Inflammatory macrophage treated with lipopolysaccharide for 1 hour (primary cell): ENCODE measurements at regions not wholly inside any gene's neighbourhood (a gene's known extent, or its start where the extent isn't known, plus 50 kb on each side); places are given as distances from the start of the nearest gene placed in this dataset.
"Not testable (repeated sequence)": the region's sequence is repeated elsewhere in the genome, so short reads cannot be mapped to it uniquely, and the experiment has no call there.

Experiments
- DNase-seq, 2 donors: peaks; one replicate each; pipeline ENCODE4 v3.0.0-alpha.2; 2020 to 2022

DNA sequence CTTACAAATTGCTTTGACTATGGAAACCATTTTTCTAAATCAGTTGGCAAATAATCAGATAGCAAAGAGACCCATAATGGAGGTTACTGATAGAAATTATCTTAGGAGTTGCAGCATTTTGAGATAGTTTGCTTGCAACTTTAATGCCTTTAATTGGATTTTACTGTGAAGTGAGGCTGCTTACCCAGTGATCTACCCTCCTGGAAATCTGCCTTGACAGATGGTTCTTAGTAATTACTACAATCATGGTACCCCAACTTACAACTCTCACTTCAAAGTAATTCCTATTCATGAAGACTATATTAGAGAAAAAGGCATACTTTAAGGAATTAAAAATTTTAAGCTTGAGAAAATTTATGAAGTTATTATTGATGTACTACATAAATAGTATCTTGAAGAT, 1288.6 kb upstream of the CDH2 start:
- no peak for DNase-seq

DNA sequence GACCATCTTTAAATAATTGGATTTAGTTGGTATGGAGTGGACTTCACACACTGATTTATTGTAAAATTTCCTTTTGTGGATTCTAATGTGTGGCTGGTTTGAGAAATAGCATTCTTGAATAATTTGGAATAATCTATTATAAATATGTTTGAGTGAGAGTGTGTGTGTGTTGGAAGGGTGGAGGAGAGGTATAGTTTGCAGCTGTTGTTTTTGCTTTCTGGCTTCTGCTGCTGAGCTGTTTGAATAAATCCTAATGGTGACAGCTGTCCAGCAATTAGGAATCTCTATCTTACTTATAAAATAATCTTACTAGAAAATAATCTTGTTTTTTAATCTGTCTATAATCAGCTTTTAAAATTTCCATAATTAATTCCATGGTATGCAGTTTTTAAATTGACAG, 1283.0 kb upstream of the CDH2 start:
- no peak for DNase-seq

DNA sequence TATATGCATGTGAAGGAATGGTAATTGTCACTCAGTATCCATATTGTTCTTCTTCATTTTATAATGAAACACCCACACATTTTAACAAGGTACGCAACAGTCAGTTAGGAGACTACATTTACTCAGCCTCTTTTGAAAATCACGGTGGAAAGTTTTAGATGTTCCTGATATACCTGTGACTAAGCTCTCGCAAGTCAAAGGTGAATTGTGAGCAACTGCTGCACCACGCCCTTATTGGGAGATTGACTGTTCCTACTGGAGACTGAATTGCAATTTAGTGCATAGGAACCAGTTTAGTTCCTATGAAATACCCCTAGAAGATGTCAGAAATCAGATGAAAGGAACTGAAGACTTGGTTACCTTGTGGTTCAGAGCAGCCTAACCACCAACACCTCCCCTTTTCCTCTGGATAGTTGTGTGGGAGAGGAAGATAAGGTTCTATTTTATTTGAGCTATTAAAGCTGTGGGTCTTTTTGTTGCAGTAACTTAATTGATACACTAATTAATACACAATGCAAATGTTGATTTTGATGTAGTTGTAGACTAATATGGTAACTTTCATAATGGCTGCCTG, 1280.5 kb upstream of the CDH2 start:
- no peak for DNase-seq

- DNase-seq, result no peak
These were observed 1272.5 kb upstream of the CDH2 start for GRCh38 chr18:29449424-29449823.

- no peak for DNase-seq
These were observed 1262.5 kb upstream of the CDH2 start for GRCh38 chr18:29439398-29439797.

GRCh38 chr18:29436459-29436858, 1259.5 kb upstream of the CDH2 start:
- DNase-seq, result no peak

DNA sequence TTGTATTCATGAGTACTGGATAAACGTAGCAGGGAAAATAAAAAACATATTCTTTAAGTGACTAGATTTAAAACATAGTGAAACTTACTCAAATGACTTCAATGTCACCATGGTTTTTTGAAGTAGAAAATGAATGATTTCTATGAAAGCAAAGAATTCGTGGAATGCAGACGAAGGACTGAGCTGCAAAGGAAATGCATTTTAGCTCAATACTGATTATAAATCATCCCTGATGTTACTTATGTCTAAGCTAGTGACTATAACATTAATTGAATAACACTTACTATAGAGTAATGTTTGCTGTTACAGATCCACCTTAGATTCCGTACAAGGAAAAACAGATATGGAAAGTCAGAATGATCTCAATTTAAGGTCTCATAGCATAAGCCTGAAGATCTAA, 1257.7 kb upstream of the CDH2 start:
- DNase-seq, result no peak

DNA sequence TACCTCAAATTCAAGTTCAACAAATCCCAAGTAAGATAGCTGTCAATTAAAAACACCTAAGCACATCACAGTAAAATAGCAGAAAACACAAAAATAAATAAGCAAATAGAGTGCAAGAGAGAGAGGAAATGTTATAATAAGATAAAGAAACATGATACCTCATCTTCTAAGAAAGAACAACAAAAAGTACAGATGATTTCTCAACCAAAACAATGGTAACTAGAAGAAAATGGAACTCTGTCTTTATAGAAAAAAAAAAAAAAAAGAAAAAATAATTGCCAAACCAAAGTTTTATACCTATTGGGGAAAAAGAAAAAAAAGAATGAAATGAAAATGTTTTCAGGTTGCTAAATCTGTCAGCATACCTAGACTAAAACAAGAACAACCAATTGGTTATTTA, 1253.5 kb upstream of the CDH2 start:
- DNase-seq, result no peak

DNA sequence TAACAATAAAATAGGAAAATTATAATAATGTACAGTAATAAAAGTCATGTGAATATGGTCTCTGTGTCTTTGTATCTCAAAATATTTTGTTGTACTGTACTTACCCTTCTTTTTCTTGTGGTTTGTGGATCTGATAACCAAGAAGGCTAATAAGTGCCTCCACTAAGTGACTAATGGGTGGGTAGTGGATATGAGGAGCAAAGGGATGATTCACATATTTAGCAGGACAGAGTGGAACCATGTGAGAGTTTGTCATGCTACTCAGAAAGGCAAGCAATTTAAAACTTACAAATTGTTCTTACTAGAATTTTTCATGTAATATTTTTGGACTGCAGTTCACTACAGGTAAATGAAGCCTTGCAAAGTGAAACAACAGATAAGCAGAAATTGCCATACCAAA, 1241.2 kb upstream of the CDH2 start:
- no peak for DNase-seq

GRCh38 chr18:29406996-29407395, 1230.1 kb upstream of the CDH2 start:
- no peak for DNase-seq

- no peak for DNase-seq
These were observed 1220.6 kb upstream of the CDH2 start for GRCh38 chr18:29397536-29397935.

GRCh38 chr18:29383311-29384273, 1206.7 kb upstream of the CDH2 start:
- no peak for DNase-seq

DNA sequence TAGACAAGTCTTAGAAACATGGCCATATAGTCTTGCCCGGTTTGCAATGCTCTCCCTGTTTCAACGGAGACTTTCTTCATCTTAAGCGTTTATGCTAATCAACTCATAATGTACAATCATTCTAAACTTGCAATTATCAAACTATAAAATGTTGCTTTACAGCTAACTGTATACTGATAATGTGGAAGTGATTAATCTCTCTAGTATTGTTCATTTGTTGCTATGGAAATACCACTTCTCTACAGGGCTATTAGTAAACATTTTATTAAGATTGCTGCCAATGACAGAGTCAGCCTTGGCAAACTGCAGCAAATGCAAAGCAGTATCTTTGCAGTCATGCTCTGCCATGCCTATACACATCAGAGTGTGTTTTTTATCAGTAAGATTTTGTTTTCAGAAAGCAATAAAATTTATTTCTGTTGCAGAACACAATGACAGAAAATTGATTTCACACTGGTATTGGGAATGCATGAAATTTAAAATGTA, 1201.8 kb upstream of the CDH2 start:
- DNase-seq, result no peak

- DNase-seq, result no peak
These were observed 1200.4 kb upstream of the CDH2 start for GRCh38 chr18:29377346-29377745.

DNA sequence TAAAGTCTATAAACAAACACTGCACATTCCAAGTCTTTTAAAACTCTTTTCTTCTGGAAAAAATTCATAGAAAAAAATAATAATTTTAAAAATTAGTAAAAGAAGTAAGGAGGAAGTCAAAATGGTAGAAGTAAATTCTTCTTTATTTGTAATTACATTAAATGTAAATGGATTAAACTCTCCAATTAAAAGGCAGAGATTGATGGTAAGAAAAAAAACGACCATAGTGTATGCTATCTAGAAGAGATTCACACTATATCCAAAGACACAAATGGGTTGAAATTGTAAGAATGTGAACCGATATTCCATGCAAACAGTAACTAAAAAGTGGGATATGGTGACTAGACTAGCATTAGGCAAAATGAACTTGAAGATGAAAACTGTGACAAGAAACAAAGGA, 1196.1 kb upstream of the CDH2 start:
- DNase-seq, result no peak

DNA sequence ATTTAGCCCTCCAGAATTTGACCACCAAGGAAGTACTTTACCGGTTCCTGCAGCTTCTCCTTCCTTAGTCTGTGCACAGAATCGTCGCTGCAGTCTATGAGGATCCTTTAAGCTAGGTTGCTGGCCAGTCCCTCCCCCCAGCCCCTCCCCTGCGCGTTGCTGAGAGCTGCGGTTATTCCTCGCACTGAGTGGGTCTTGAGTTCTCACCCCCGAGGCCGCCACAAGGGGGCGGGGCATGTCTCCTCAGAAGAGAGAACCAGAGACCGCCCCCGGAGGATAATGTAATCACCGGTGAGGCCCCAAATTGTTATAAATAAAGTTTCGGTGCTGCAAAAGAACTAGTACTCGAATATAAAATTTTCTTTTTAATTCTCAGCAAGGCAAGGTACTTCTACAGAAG, 1184.9 kb upstream of the CDH2 start:
- no peak for DNase-seq

DNA sequence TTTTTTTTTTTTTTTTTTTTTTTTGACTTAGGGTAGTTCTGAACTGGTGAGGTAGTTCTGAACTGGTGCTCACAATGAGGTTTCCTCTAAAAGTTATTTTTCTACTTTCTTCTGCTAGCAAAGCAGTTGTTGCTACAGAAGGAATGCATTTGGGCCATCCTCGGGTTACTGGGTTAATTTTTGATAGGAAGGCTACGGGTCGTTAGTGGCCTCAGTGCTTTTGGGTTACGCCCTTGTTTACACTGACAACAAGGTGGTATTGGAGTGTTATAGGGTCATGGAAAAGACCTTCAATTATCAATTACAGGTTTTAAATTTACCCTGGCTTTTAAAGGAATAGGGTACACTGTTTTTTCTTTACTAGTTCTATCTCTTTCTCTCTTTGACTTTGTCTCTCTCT, 1183.7 kb upstream of the CDH2 start:
- DNase-seq, result not testable (repeated sequence)

GRCh38 chr18:29359222-29359621, 1182.3 kb upstream of the CDH2 start:
- DNase-seq, result not testable (repeated sequence)

- DNase-seq, result no peak
These were observed 1174.2 kb upstream of the CDH2 start for GRCh38 chr18:29351171-29351570.

DNA sequence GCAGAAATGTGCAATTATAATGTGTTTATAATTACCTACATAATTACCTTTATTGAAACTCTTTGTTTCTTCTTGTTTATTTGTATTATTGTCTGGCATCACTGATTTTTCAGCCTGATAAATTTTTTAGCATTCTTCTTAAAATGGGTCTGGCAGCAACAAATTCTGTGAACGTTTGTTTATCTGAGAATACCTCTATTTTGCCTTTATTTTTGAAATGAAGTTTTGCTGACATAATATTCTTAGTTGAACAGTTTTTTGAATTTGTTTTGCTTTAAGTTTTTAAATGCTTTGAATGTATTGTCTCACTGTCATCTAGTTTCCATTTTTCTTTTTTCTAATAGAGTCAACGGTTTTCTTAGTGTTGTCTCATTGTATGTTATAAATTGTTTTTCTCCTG, 1152.0 kb upstream of the CDH2 start:
- no peak for DNase-seq

DNA sequence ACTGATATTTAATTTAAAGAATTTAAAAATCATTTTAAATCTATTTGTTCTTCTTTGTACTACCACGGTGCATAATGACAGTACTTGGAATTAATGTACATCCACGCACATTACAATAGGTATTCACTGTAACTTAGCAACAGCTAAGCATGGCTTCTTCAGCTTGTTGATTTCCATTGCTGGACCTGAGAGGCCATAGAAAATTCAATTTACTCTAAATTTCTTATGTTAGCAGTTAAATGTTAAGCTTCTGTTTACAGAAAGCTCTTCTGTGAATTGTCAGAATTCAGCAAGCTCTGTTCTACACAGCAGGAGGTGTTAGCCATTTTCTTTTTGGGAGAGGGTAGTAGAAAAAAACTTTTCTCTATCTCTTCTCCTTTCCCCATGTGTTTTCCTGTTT, 1149.3 kb upstream of the CDH2 start:
- no peak for DNase-seq

DNA sequence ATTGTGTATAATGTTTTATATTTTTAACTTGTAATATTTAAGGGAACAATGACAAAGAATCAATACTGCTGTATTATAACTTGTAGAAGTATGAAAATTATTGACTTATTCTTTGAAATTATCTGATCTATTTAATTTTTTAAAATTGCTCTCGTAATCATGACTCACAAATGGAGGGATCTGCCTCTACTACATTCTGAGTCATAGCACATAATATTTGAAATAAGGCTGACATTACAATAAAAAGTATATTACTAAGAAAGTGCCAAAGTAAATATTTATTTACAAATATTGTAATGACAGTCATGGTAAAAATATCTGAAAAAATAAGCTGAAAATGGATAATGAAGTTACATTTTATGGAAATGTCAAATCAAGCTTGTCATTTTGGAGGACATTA, 1144.6 kb upstream of the CDH2 start:
- DNase-seq, result no peak

- DNase-seq, result no peak
These were observed 1136.4 kb upstream of the CDH2 start for GRCh38 chr18:29313312-29313711.

DNA sequence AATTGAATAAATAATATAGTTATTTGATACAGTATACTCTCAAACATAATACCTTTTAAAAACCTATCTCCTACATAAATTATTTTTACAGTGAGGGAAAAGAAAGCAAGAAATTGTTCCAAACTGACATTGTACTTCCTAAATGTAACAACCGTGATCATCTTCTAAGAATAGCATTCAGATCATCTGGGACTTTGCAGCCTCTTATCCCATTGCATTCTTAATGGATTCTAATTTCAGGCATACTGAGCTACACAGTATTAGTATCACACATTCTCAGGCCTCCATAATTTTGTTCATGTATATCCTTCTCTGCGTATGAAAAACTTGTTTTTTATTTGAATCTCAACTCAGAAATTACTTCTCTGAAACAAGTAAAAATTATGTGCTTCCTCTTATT, 1134.7 kb upstream of the CDH2 start:
- DNase-seq, result no peak

GRCh38 chr18:29309366-29309765, 1132.4 kb upstream of the CDH2 start:
- no peak for DNase-seq
